H1 (cell line): ENCODE measurements at regions not wholly inside any gene's neighbourhood (a gene's known extent, or its start where the extent isn't known, plus 50 kb on each side); places are given as distances from the start of the nearest gene placed in this dataset.

Experiments used
- BRCA1 ChIP-seq: IDR thresholded peaks from 2 replicates; pipeline ENCODE4 v1.6.1; 2012; ENCODE audit warnings: low read depth, low read length, improper control_type of control experiment
- CTCF ChIP-seq, 3 experiments: IDR thresholded peaks; 1 replicate in 2 of 3; 2 replicates in 1 of 3; pipeline versions ENCODE4 v1.5.1 to v1.6.1; 2011; ENCODE audit warnings: low read length in 3 of 3, mild to moderate bottlenecking in 3 of 3, inconsistent platforms in 2 of 3, low read depth in 1 of 3, moderate library complexity in 1 of 3; ENCODE audit not compliant: insufficient read depth in 1 of 3; ENCODE audit errors: control extremely low read depth in 1 of 3
- EZH2 ChIP-seq: fragments of 200-600 bp; sonication (generic); IDR thresholded peaks from 2 replicates; pipeline ENCODE4 v1.7.1; 2012; ENCODE audit warnings: low read depth, mild to moderate bottlenecking, moderate library complexity, low read length, inconsistent platforms; ENCODE audit not compliant: severe bottlenecking
- GABPA ChIP-seq: IDR thresholded peaks from 2 replicates; pipeline ENCODE4 v1.6.1; 2011; ENCODE audit warnings: mild to moderate bottlenecking, low read length, moderate library complexity, borderline replicate concordance; ENCODE audit not compliant: insufficient read depth
- MAX ChIP-seq: IDR thresholded peaks from 2 replicates; pipeline ENCODE4 v1.6.1; 2012; ENCODE audit warnings: inconsistent platforms
- POLR2A ChIP-seq, 2 experiments: IDR thresholded peaks; 1 replicate in 1 of 2; 2 replicates in 1 of 2; pipeline ENCODE4 v1.6.1; 2011; ENCODE audit warnings: low read depth in 2 of 2, low read length in 2 of 2, mild to moderate bottlenecking in 2 of 2; ENCODE audit errors: control extremely low read depth in 1 of 2
- POLR2AphosphoS5 ChIP-seq: IDR thresholded peaks from 2 replicates; pipeline ENCODE4 v1.6.1; 2011; ENCODE audit warnings: low read depth, low read length
- RAD21 ChIP-seq, 2 experiments: IDR thresholded peaks in 1 of 2; conservative IDR thresholded peaks in 1 of 2; 2 replicates each; pipeline ENCODE4 v1.6.1; 2011; ENCODE audit warnings: low read depth in 2 of 2, low read length in 2 of 2, improper control_type of control experiment in 1 of 2, inconsistent platforms in 1 of 2, mild to moderate bottlenecking in 1 of 2, moderate library complexity in 1 of 2
- TEAD4 ChIP-seq: IDR thresholded peaks from 2 replicates; pipeline ENCODE4 v1.6.1; 2012; ENCODE audit warnings: low read depth, low read length, inconsistent platforms, mixed read lengths
- YY1 ChIP-seq: IDR thresholded peaks from 2 replicates; pipeline ENCODE4 v1.6.1; 2011; ENCODE audit warnings: low read depth, mild to moderate bottlenecking, low read length

DNA sequence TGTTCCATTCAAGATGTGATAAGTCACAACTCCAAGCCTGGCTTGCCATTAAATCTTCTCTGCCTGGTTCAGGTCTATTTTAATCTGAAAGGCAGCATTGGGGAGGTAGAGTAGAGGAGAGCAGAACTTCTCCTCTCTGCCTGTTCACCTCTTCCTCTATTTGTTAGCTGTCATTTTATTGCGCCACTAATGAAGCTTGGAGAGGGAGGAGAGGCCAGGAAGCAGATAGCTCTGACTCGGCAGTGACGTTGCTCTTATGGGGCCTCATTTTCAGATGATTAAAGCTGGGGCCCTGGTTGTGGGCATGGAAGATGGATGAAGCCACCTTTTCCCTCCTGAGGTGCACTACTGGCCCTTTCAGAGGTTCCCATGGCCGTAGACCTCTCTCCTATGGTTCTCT, 207.3 kb downstream of the MID1IP1 start:
- no peak for TF ChIP-seq CTCF (IDR thresholded peaks at IDR 0.05; ENCODE audit: control extremely low read depth in 1 of 3, insufficient read depth in 1 of 3, low read depth in 1 of 3, low read length in 3 of 3)
- no peak for TF ChIP-seq YY1
- TF ChIP-seq POLR2A (IDR thresholded peaks at IDR 0.05; ENCODE audit: control extremely low read depth in 1 of 2, low read depth in 2 of 2, low read length in 2 of 2) = no peak
- TF ChIP-seq EZH2 = no peak
- TF ChIP-seq GABPA = no peak
- no peak for TF ChIP-seq BRCA1
- no peak for TF ChIP-seq RAD21 (IDR thresholded peaks at IDR 0.05 in 1 of 2, conservative IDR thresholded peaks at IDR 0.05 in 1 of 2; ENCODE audit: low read depth in 2 of 2, low read length in 2 of 2)
- no peak for TF ChIP-seq POLR2AphosphoS5
- TF ChIP-seq TEAD4 = no peak
- TF ChIP-seq MAX = no peak
